Smooth muscle cell (in vitro differentiated cells): ENCODE measurements at regions not wholly inside any gene's neighbourhood (a gene's known extent, or its start where the extent isn't known, plus 50 kb on each side); places are given as distances from the start of the nearest gene placed in this dataset.
"Not testable (repeated sequence)": the region's sequence is repeated elsewhere in the genome, so short reads cannot be mapped to it uniquely, and the experiment has no call there.

Source experiments
- DNase-seq: peaks from one replicate; lab custom pipeline; 2025; ENCODE audit not compliant: unreplicated experiment; lab: John Stamatoyannopoulos, UW
- H2AFZ ChIP-seq: fragments of 200-600 bp; sonication (generic); 2 replicates; pipeline ENCODE4 v1.6.0; 2016; ENCODE audit warnings: antibody characterized with exemption, low read depth, mild to moderate bottlenecking
- H3F3A ChIP-seq: fragments of 200-600 bp; sonication (generic); 2 replicates; pipeline ENCODE4 v1.6.0; 2017; ENCODE audit warnings: antibody characterized with exemption, low read depth
- H3K27ac ChIP-seq: fragments of 200-600 bp; sonication (generic); 2 replicates; pipeline ENCODE4 v1.5.1; 2016; ENCODE audit warnings: low read depth, mild to moderate bottlenecking
- H3K27me3 ChIP-seq: fragments of 200-600 bp; sonication (generic); 2 replicates; pipeline ENCODE4 v1.6.1; 2016; ENCODE audit warnings: low read depth, mild to moderate bottlenecking
- H3K36me3 ChIP-seq: fragments of 200-600 bp; sonication (generic); 2 replicates; pipeline ENCODE4 v1.5.1; 2016; ENCODE audit warnings: low read depth
- H3K4me1 ChIP-seq: fragments of 200-600 bp; sonication (generic); 2 replicates; pipeline ENCODE4 v1.5.1; 2016; ENCODE audit warnings: low read depth
- H3K4me2 ChIP-seq: fragments of 200-600 bp; sonication (generic); 2 replicates; pipeline ENCODE4 v1.6.0; 2016; ENCODE audit warnings: mild to moderate bottlenecking
- H3K4me3 ChIP-seq: fragments of 200-600 bp; sonication (generic); 2 replicates; pipeline ENCODE4 v1.5.1; 2016; ENCODE audit warnings: mild to moderate bottlenecking
- H3K79me2 ChIP-seq: fragments of 200-600 bp; sonication (generic); 2 replicates; pipeline ENCODE4 v1.6.0; 2016; ENCODE audit warnings: low read depth, mild to moderate bottlenecking
- H3K9ac ChIP-seq: fragments of 200-600 bp; sonication (generic); 2 replicates; pipeline ENCODE4 v1.6.0; 2016; ENCODE audit warnings: low read depth
- H3K9me3 ChIP-seq: fragments of 200-600 bp; sonication (generic); replicated peaks from 2 replicates; pipeline ENCODE4 v1.5.1; 2016; ENCODE audit warnings: low read depth
- H4K20me1 ChIP-seq: fragments of 200-600 bp; sonication (generic); 2 replicates; pipeline ENCODE4 v1.6.0; 2016; ENCODE audit warnings: low read depth
- CTCF ChIP-seq: fragments of 200-600 bp; sonication (generic); IDR thresholded peaks from 2 replicates; pipeline ENCODE4 v1.5.1; 2017; ENCODE audit warnings: borderline replicate concordance, mild to moderate bottlenecking, antibody characterized with exemption; ENCODE audit not compliant: insufficient read depth, poor library complexity, severe bottlenecking
- WGBS: methylation state at CpG from one replicate; pipeline ENCODE4 v1.1.7; 2016; ENCODE audit warnings: low lambda C conversion rate; 5-methylcytosine and 5-hydroxymethylcytosine counted together

- DNase-seq, result no peak
- no peak overlapping the region for H3K9ac ChIP-seq
- H3K9me3 ChIP-seq, result peaks cover 46% of the 10 kb centered on the region
- H3K36me3 ChIP-seq, result no peaks in the 10 kb centered on the region
- H3K4me2 ChIP-seq, result no peak overlapping the region
- H3K4me3 ChIP-seq, result no peak overlapping the region
- no peaks in the 10 kb centered on the region for H3K27me3 ChIP-seq
- no peaks in the 10 kb centered on the region for H3F3A ChIP-seq
- WGBS, result 74% methylated on average over 8 of the region's 8 CpGs
- no peaks in the 10 kb centered on the region for H3K4me1 ChIP-seq
- H3K79me2 ChIP-seq, result no peaks in the 10 kb centered on the region
- no peak overlapping the region for H2AFZ ChIP-seq
- TF ChIP-seq CTCF, result no peak
- no peaks in the 10 kb centered on the region for H4K20me1 ChIP-seq
- no peak overlapping the region for H3K27ac ChIP-seq
Measured at GRCh38 chr15:22243440-22244130, 163.3 kb downstream of the OR4M2 start.

DNA sequence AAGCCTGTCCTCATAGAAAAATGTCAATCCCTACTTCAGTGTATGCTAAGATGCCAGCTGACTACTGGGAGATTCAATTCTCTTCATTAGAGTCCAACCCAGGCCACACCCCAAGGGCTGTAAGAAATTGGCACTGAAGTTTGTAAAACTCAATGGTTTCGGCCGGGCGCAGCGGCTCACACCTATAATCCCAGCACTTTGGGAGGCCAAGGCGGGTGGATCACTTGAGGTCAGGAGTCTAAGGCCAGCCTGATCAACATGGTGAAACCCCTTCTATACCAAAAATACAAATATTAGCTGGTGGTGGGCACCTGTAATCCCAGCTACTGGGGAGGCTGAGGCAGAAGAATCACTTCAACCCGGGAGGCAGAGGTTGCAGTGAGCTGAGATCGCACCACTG lies 169.2 kb downstream of the OR4M2 start:
- not testable (repeated sequence) for DNase-seq, H3K36me3 ChIP-seq, H3F3A ChIP-seq, H4K20me1 ChIP-seq, H3K4me3 ChIP-seq, H3K4me1 ChIP-seq, H3K9ac ChIP-seq, H2AFZ ChIP-seq, H3K79me2 ChIP-seq, H3K27ac ChIP-seq, H3K4me2 ChIP-seq, H3K27me3 ChIP-seq
- WGBS, result 88% methylated on average over 7 of the region's 7 CpGs
- H3K9me3 ChIP-seq, result peaks cover 50% of the 10 kb centered on the region

- H3K36me3 ChIP-seq, H3K9ac ChIP-seq, H3K27ac ChIP-seq, H3K4me3 ChIP-seq, H3K79me2 ChIP-seq, H3K4me1 ChIP-seq, H4K20me1 ChIP-seq, DNase-seq, H3K4me2 ChIP-seq, H3F3A ChIP-seq, H3K27me3 ChIP-seq, H2AFZ ChIP-seq: not testable (repeated sequence)
- H3K9me3 ChIP-seq, result peaks cover 51% of the 10 kb centered on the region
- 72% methylated on average over 18 of the region's 18 CpGs for WGBS
Measured at GRCh38 chr15:22250501-22251290, 170.4 kb downstream of the OR4M2 start.

DNA sequence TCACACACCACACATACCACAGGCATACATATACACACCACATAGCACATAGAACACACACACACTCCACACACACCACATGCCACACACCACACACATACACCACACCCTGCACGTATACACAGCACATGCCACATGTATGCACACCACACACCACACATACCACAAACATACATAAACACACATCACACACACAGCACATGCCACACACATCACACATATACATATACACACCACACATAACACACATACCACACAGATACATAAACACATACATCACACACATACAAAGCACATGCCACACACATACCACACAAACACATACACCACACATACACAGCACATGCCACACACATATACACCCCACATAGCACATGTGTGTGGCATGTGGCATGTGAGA lies 171.1 kb downstream of the OR4M2 start:
- Histone ChIP-seq H3K9me3 (peaks cover 47% of the 10 kb centered on the region), H3K27ac (no peak overlapping the region), H3K4me3 (no peak overlapping the region), H3F3A (no peaks in the 10 kb centered on the region), H3K79me2 (no peaks in the 10 kb centered on the region), H3K4me1 (no peaks in the 10 kb centered on the region), H3K36me3 (no peaks in the 10 kb centered on the region), H2AFZ (no peak overlapping the region), H3K27me3 (no peaks in the 10 kb centered on the region), H3K4me2 (no peak overlapping the region), H3K9ac (no peak overlapping the region), H4K20me1 (no peaks in the 10 kb centered on the region)
- no peak for TF ChIP-seq CTCF
- no peak for DNase-seq
- 57% methylated on average over 1 of the region's 1 CpG for WGBS

- H3K9ac ChIP-seq, H3K79me2 ChIP-seq, H2AFZ ChIP-seq, H3F3A ChIP-seq, H3K27me3 ChIP-seq, H3K4me3 ChIP-seq, H3K36me3 ChIP-seq, H3K4me2 ChIP-seq, H3K27ac ChIP-seq, H3K4me1 ChIP-seq, H4K20me1 ChIP-seq, DNase-seq: not testable (repeated sequence)
- 65% methylated on average over 4 of the region's 4 CpGs for WGBS
- peaks cover 45% of the 10 kb centered on the region for H3K9me3 ChIP-seq
Measured at GRCh38 chr15:22252047-22252446, 171.7 kb downstream of the OR4M2 start.

- H3F3A ChIP-seq, H3K4me2 ChIP-seq, H3K4me1 ChIP-seq, DNase-seq, H3K79me2 ChIP-seq, H2AFZ ChIP-seq, H3K27me3 ChIP-seq, H3K27ac ChIP-seq, H3K4me3 ChIP-seq, H4K20me1 ChIP-seq, H3K9ac ChIP-seq, H3K36me3 ChIP-seq: not testable (repeated sequence)
- 79% methylated on average over 7 of the region's 7 CpGs for WGBS
- H3K9me3 ChIP-seq, result peaks cover 48% of the 10 kb centered on the region
Measured at GRCh38 chr15:22252521-22252920, 172.2 kb downstream of the OR4M2 start.
